SK-MEL-5 (cell line): ENCODE measurements at regions not wholly inside any gene's neighbourhood (a gene's known extent, or its start where the extent isn't known, plus 50 kb on each side); places are given as distances from the start of the nearest gene placed in this dataset.
"Not testable (repeated sequence)": the region's sequence is repeated elsewhere in the genome, so short reads cannot be mapped to it uniquely, and the experiment has no call there.

Source experiments
- DNase-seq: peaks from one replicate; pipeline ENCODE4 v3.0.0-alpha.2; 2016; ENCODE audit warnings: low read depth, low spot score
- in situ Hi-C: cut with HindIII; loops from 2 replicates; pipeline ENCODE4 v1.10.0; 2016; ENCODE audit warnings: low sequenced_read_pairs, high pct_unique_total_duplicates, low pct_unique_long_range_greater_than_20kb

GRCh38 chr5:84961193-84961592, 576.5 kb upstream of the EDIL3 start:
- no peak for DNase-seq
- in situ Hi-C loops: no loop called here

GRCh38 chr5:84961903-84962302, 577.2 kb upstream of the EDIL3 start:
- in situ Hi-C loops: no loop called here
- no peak for DNase-seq

GRCh38 chr5:84983093-84983492, 598.4 kb upstream of the EDIL3 start:
- in situ Hi-C loops: no loop called here
- DNase-seq: no peak

- no peak for DNase-seq
- in situ Hi-C loops: no loop called here
These were observed 600.5 kb upstream of the EDIL3 start for GRCh38 chr5:84985148-84985547.

- in situ Hi-C loops: no loop called here
These were observed 602.0 kb upstream of the EDIL3 start for GRCh38 chr5:84986688-84987087.

GRCh38 chr5:85000671-85001070, 616.0 kb upstream of the EDIL3 start:
- DNase-seq: peak; percentile 13

More at GRCh38 chr5:84986688-84987087, 602.0 kb upstream of the EDIL3 start:
- no peak for DNase-seq

GRCh38 chr5:85002026-85002425, 617.3 kb upstream of the EDIL3 start:
- DNase-seq, in situ Hi-C loops: not testable (repeated sequence)

More at GRCh38 chr5:85000671-85001070, 616.0 kb upstream of the EDIL3 start:
- in situ Hi-C loops: no loop called here

GRCh38 chr5:85010014-85010562, 625.4 kb upstream of the EDIL3 start:
- in situ Hi-C loops: no loop called here
- DNase-seq: no peak

GRCh38 chr5:85017261-85017660, 632.6 kb upstream of the EDIL3 start:
- in situ Hi-C loops: no loop called here
- DNase-seq: no peak

- no peak for DNase-seq
- in situ Hi-C loops: no loop called here
These were observed 645.8 kb upstream of the EDIL3 start for GRCh38 chr5:85030316-85031084.

GRCh38 chr5:85049020-85049419, 664.3 kb upstream of the EDIL3 start:
- DNase-seq: peak; percentile 69
- in situ Hi-C loops: no loop called here

- no peak for DNase-seq
- in situ Hi-C loops: no loop called here
These were observed 668.1 kb upstream of the EDIL3 start for GRCh38 chr5:85052826-85053225.

GRCh38 chr5:85069659-85070640, 685.3 kb upstream of the EDIL3 start:
- no peak for DNase-seq
- in situ Hi-C loops: no loop called here

- in situ Hi-C loops: no loop called here
- DNase-seq: no peak
These were observed 692.9 kb upstream of the EDIL3 start for GRCh38 chr5:85077581-85077980.

- in situ Hi-C loops: no loop called here
- DNase-seq: no peak
These were observed 711.7 kb upstream of the EDIL3 start for GRCh38 chr5:85096421-85096820.

GRCh38 chr5:85108471-85108870, 723.8 kb upstream of the EDIL3 start:
- DNase-seq: peak; percentile 26
- in situ Hi-C loops: no loop called here

- in situ Hi-C loops: no loop called here
- no peak for DNase-seq
These were observed 724.9 kb upstream of the EDIL3 start for GRCh38 chr5:85109616-85110015.

- in situ Hi-C loops: no loop called here
- DNase-seq: no peak
These were observed 747.6 kb upstream of the EDIL3 start for GRCh38 chr5:85132269-85132668.
